NCI-H2029 treated with DMSO at 0.1 percent for 48 hours (cell line): ENCODE measurements at regions not wholly inside any gene's neighbourhood (a gene's known extent, or its start where the extent isn't known, plus 50 kb on each side); places are given as distances from the start of the nearest gene placed in this dataset.
"Not testable (repeated sequence)": the region's sequence is repeated elsewhere in the genome, so short reads cannot be mapped to it uniquely, and the experiment has no call there.

Experiments
- DNase-seq: peaks from one replicate; lab custom pipeline; 2025; lab: John Stamatoyannopoulos, UW

- DNase-seq = not testable (repeated sequence)
Measured at GRCh38 chr4:123537906-123538402, 141.4 kb downstream of the SPRY1 start.

- DNase-seq = no peak
Measured at GRCh38 chr4:123545667-123546572, 149.3 kb downstream of the SPRY1 start.

GRCh38 chr4:123546573-123547060, 150.0 kb downstream of the SPRY1 start:
- no peak for DNase-seq

- peak; percentile 83 for DNase-seq
Measured at GRCh38 chr4:123547216-123548165, 150.9 kb downstream of the SPRY1 start.

GRCh38 chr4:123553279-123553678, 156.7 kb downstream of the SPRY1 start:
- DNase-seq = no peak

GRCh38 chr4:123553733-123554637, 157.4 kb downstream of the SPRY1 start:
- no peak for DNase-seq

- no peak for DNase-seq
Measured at GRCh38 chr4:123554801-123555232, 158.2 kb downstream of the SPRY1 start.

- DNase-seq = no peak
Measured at GRCh38 chr4:123555233-123555806, 158.7 kb downstream of the SPRY1 start.

- DNase-seq = no peak
Measured at GRCh38 chr4:123555807-123556273, 159.2 kb downstream of the SPRY1 start.

- no peak for DNase-seq
Measured at GRCh38 chr4:123556526-123556925, 159.9 kb downstream of the SPRY1 start.

- DNase-seq = no peak
Measured at GRCh38 chr4:123557857-123558536, 161.4 kb downstream of the SPRY1 start.

GRCh38 chr4:123558865-123559264, 162.3 kb downstream of the SPRY1 start:
- no peak for DNase-seq

- DNase-seq = no peak
Measured at GRCh38 chr4:123559955-123560871, 163.6 kb downstream of the SPRY1 start.

GRCh38 chr4:123561525-123561924, 164.9 kb downstream of the SPRY1 start:
- DNase-seq = no peak

- DNase-seq = no peak
Measured at GRCh38 chr4:123562994-123563750, 166.6 kb downstream of the SPRY1 start.

- peak; percentile 32 for DNase-seq
Measured at GRCh38 chr4:123564758-123565346, 168.3 kb downstream of the SPRY1 start.

- DNase-seq = no peak
Measured at GRCh38 chr4:123568936-123569335, 172.3 kb downstream of the SPRY1 start.

GRCh38 chr4:123569541-123569940, 172.9 kb downstream of the SPRY1 start:
- DNase-seq = no peak
